H1 (cell line): ENCODE measurements at regions not wholly inside any gene's neighbourhood (a gene's known extent, or its start where the extent isn't known, plus 50 kb on each side); places are given as distances from the start of the nearest gene placed in this dataset.

ENCODE experiments used
- BRCA1 ChIP-seq: IDR thresholded peaks from 2 replicates; pipeline ENCODE4 v1.6.1; 2012; ENCODE audit warnings: low read depth, low read length, improper control_type of control experiment
- EP300 ChIP-seq, 2 experiments: IDR thresholded peaks; 1 replicate in 1 of 2; 2 replicates in 1 of 2; pipeline ENCODE4 v1.6.1; 2011 to 2012; ENCODE audit warnings: low read depth in 2 of 2, low read length in 2 of 2, mild to moderate bottlenecking in 2 of 2, borderline replicate concordance in 1 of 2, inconsistent platforms in 1 of 2, moderate library complexity in 1 of 2
- EZH2 ChIP-seq: fragments of 200-600 bp; sonication (generic); IDR thresholded peaks from 2 replicates; pipeline ENCODE4 v1.7.1; 2012; ENCODE audit warnings: low read depth, mild to moderate bottlenecking, moderate library complexity, low read length, inconsistent platforms; ENCODE audit not compliant: severe bottlenecking
- TF ChIP-seq, protein P1 (sequence below): fragments of 300-600 bp; sonication (generic); IDR thresholded peaks from 2 replicates; pipeline ENCODE4 v1.7.1; 2012; ENCODE audit warnings: low read length, moderate library complexity, mild to moderate bottlenecking, inconsistent platforms; ENCODE audit not compliant: insufficient replicate concordance

DNA sequence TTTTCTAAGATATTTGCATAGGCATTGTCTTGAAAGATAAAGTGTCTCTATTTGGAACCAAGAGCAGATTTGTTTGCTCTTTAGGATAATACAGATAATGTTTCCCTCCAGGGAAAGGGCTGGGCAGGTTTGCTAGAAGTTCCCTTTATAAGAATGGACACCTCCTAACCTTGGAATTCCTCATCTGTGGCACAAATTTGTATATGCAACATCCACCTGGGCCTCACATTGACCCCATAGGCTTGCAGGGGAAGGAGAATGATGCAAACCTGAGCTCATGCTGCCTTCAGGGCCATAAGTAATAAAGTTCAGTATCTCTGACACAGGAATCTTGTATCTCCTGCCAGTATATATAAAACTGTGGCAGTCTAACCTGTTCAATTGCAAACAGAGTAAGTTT, 508.4 kb upstream of the MIR17HG start (continued):
- TF ChIP-seq, protein P1, sequence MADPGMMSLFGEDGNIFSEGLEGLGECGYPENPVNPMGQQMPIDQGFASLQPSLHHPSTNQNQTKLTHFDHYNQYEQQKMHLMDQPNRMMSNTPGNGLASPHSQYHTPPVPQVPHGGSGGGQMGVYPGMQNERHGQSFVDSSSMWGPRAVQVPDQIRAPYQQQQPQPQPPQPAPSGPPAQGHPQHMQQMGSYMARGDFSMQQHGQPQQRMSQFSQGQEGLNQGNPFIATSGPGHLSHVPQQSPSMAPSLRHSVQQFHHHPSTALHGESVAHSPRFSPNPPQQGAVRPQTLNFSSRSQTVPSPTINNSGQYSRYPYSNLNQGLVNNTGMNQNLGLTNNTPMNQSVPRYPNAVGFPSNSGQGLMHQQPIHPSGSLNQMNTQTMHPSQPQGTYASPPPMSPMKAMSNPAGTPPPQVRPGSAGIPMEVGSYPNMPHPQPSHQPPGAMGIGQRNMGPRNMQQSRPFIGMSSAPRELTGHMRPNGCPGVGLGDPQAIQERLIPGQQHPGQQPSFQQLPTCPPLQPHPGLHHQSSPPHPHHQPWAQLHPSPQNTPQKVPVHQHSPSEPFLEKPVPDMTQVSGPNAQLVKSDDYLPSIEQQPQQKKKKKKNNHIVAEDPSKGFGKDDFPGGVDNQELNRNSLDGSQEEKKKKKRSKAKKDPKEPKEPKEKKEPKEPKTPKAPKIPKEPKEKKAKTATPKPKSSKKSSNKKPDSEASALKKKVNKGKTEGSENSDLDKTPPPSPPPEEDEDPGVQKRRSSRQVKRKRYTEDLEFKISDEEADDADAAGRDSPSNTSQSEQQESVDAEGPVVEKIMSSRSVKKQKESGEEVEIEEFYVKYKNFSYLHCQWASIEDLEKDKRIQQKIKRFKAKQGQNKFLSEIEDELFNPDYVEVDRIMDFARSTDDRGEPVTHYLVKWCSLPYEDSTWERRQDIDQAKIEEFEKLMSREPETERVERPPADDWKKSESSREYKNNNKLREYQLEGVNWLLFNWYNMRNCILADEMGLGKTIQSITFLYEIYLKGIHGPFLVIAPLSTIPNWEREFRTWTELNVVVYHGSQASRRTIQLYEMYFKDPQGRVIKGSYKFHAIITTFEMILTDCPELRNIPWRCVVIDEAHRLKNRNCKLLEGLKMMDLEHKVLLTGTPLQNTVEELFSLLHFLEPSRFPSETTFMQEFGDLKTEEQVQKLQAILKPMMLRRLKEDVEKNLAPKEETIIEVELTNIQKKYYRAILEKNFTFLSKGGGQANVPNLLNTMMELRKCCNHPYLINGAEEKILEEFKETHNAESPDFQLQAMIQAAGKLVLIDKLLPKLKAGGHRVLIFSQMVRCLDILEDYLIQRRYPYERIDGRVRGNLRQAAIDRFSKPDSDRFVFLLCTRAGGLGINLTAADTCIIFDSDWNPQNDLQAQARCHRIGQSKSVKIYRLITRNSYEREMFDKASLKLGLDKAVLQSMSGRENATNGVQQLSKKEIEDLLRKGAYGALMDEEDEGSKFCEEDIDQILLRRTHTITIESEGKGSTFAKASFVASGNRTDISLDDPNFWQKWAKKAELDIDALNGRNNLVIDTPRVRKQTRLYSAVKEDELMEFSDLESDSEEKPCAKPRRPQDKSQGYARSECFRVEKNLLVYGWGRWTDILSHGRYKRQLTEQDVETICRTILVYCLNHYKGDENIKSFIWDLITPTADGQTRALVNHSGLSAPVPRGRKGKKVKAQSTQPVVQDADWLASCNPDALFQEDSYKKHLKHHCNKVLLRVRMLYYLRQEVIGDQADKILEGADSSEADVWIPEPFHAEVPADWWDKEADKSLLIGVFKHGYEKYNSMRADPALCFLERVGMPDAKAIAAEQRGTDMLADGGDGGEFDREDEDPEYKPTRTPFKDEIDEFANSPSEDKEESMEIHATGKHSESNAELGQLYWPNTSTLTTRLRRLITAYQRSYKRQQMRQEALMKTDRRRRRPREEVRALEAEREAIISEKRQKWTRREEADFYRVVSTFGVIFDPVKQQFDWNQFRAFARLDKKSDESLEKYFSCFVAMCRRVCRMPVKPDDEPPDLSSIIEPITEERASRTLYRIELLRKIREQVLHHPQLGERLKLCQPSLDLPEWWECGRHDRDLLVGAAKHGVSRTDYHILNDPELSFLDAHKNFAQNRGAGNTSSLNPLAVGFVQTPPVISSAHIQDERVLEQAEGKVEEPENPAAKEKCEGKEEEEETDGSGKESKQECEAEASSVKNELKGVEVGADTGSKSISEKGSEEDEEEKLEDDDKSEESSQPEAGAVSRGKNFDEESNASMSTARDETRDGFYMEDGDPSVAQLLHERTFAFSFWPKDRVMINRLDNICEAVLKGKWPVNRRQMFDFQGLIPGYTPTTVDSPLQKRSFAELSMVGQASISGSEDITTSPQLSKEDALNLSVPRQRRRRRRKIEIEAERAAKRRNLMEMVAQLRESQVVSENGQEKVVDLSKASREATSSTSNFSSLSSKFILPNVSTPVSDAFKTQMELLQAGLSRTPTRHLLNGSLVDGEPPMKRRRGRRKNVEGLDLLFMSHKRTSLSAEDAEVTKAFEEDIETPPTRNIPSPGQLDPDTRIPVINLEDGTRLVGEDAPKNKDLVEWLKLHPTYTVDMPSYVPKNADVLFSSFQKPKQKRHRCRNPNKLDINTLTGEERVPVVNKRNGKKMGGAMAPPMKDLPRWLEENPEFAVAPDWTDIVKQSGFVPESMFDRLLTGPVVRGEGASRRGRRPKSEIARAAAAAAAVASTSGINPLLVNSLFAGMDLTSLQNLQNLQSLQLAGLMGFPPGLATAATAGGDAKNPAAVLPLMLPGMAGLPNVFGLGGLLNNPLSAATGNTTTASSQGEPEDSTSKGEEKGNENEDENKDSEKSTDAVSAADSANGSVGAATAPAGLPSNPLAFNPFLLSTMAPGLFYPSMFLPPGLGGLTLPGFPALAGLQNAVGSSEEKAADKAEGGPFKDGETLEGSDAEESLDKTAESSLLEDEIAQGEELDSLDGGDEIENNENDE, result no peak
- TF ChIP-seq EZH2, result no peak
- TF ChIP-seq BRCA1, result no peak
- TF ChIP-seq EP300 (IDR thresholded peaks at IDR 0.05; ENCODE audit: borderline replicate concordance in 1 of 2, low read depth in 2 of 2, low read length in 2 of 2), result no peak
